ENCODE measurements at regions not wholly inside any gene's neighbourhood (a gene's known extent, or its start where the extent isn't known, plus 50 kb on each side); places are given as distances from the start of the nearest gene placed in this dataset.

GRCh38 chr15:87764461-87765240 is 491.9 kb downstream of the NTRK3 start:
- TF ChIP-seq CTCF (IDR thresholded peaks at IDR 0.05): no peak
- no peak for TF ChIP-seq SIN3A (IDR thresholded peaks at IDR 0.05; ENCODE audit: borderline replicate concordance, insufficient read depth, low read depth, low read length)
